Calu3 (cell line): ENCODE measurements at regions not wholly inside any gene's neighbourhood (a gene's known extent, or its start where the extent isn't known, plus 50 kb on each side); places are given as distances from the start of the nearest gene placed in this dataset.

Experiments used
- BruUV-seq: library from RNA; stranded (reverse); fragments of 400-500 nt; replicated peaks from 2 replicates; lab custom pipeline; 2021; lab: Mats Ljungman, UMichigan
- CTCF ChIA-PET: fragments of 300-600 bp; sonication (Branson Sonifier 250); formaldehyde crosslinking; loops from one replicate; lab custom pipeline; 2022; ENCODE audit warnings: antibody characterized with exemption; lab: Charles Lee
- DNase-seq: peaks from one replicate; pipeline ENCODE4 v3.0.0; 2022
- H3K27ac Mint-ChIP-seq: one replicate; pipeline ENCODE4 v1.8.0; 2022; ENCODE audit warnings: mixed read lengths; ENCODE audit not compliant: unreplicated experiment
- H3K27me3 Mint-ChIP-seq: one replicate; pipeline ENCODE4 v1.8.0; 2022; ENCODE audit warnings: mixed read lengths; ENCODE audit not compliant: unreplicated experiment
- H3K36me3 Mint-ChIP-seq: one replicate; pipeline ENCODE4 v1.8.0; 2022; ENCODE audit warnings: mild to moderate bottlenecking, moderate library complexity, mixed read lengths; ENCODE audit not compliant: insufficient read depth, unreplicated experiment
- H3K4me1 Mint-ChIP-seq: one replicate; pipeline ENCODE4 v1.8.0; 2022; ENCODE audit warnings: mild to moderate bottlenecking, low read depth, mixed read lengths; ENCODE audit not compliant: unreplicated experiment
- H3K4me3 Mint-ChIP-seq: one replicate; pipeline ENCODE4 v1.8.0; 2022; ENCODE audit warnings: mild to moderate bottlenecking, low read depth, moderate library complexity, mixed read lengths; ENCODE audit not compliant: unreplicated experiment
- H3K9me3 Mint-ChIP-seq: one replicate; pipeline ENCODE4 v1.8.0; 2022; ENCODE audit warnings: low read depth, mixed read lengths; ENCODE audit not compliant: unreplicated experiment
- intact Hi-C: fragments of 100-400 bp; cut with micrococcal nuclease; formaldehyde crosslinking; loops from one replicate; pipeline ENCODE4 v1.10.0; 2022; ENCODE audit not compliant: unreplicated experiment
- TF ChIP-seq, protein P1 (sequence below): fragments of 200-600 bp; IDR thresholded peaks from one replicate; pipeline ENCODE4 v1.8.0; 2022; ENCODE audit warnings: antibody characterized with exemption; ENCODE audit not compliant: unreplicated experiment

GRCh38 chr6:104402572-104402971 lies 457.1 kb downstream of the HACE1 start:
- intact Hi-C loops = no loop called here
- no peaks in the 10 kb centered on the region for H3K4me1 Mint-ChIP-seq
- CTCF ChIA-PET = no interaction called here
- TF ChIP-seq, protein P1, sequence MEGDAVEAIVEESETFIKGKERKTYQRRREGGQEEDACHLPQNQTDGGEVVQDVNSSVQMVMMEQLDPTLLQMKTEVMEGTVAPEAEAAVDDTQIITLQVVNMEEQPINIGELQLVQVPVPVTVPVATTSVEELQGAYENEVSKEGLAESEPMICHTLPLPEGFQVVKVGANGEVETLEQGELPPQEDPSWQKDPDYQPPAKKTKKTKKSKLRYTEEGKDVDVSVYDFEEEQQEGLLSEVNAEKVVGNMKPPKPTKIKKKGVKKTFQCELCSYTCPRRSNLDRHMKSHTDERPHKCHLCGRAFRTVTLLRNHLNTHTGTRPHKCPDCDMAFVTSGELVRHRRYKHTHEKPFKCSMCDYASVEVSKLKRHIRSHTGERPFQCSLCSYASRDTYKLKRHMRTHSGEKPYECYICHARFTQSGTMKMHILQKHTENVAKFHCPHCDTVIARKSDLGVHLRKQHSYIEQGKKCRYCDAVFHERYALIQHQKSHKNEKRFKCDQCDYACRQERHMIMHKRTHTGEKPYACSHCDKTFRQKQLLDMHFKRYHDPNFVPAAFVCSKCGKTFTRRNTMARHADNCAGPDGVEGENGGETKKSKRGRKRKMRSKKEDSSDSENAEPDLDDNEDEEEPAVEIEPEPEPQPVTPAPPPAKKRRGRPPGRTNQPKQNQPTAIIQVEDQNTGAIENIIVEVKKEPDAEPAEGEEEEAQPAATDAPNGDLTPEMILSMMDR = no peak
- DNase-seq = no peak
- H3K9me3 Mint-ChIP-seq = no peaks in the 10 kb centered on the region
- no TSS peak for BruUV-seq
- no peaks in the 10 kb centered on the region for H3K36me3 Mint-ChIP-seq
- no peaks in the 10 kb centered on the region for H3K27me3 Mint-ChIP-seq
- H3K4me3 Mint-ChIP-seq = no peak overlapping the region
- no peak overlapping the region for H3K27ac Mint-ChIP-seq

DNA sequence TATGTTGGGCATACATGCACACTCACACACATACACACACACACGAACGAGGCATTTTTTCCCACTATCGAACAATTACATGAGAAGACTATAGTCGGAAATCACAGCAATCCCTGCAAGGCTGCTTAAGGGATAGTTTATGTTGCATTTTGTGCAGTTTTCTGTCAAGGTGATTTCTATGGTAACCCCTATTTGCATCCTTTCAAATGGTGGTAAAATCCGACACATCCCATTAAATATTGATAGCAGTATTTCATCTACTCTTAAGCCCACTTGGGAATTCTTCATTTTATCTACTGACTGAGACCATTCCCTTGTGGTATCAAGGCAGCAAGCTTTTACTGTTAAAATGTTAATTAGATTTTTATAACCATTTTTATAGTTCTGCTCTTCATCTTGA lies 457.8 kb downstream of the HACE1 start:
- Mint-ChIP-seq H3K9me3 (no peaks in the 10 kb centered on the region), H3K36me3 (no peaks in the 10 kb centered on the region), H3K4me3 (no peak overlapping the region), H3K27ac (no peak overlapping the region), H3K27me3 (no peaks in the 10 kb centered on the region), H3K4me1 (no peaks in the 10 kb centered on the region)
- intact Hi-C loops = no loop called here
- BruUV-seq = no TSS peak
- no peak for DNase-seq
- CTCF ChIA-PET = no interaction called here
- TF ChIP-seq, protein P1 = no peak

- no peaks in the 10 kb centered on the region for H3K9me3 Mint-ChIP-seq
- intact Hi-C loops = no loop called here
- no peaks in the 10 kb centered on the region for H3K4me1 Mint-ChIP-seq
- TF ChIP-seq, protein P1 = no peak
- H3K4me3 Mint-ChIP-seq = no peak overlapping the region
- H3K36me3 Mint-ChIP-seq = no peaks in the 10 kb centered on the region
- CTCF ChIA-PET = no interaction called here
- no peak for DNase-seq
- H3K27ac Mint-ChIP-seq = no peak overlapping the region
- BruUV-seq = no TSS peak
- no peaks in the 10 kb centered on the region for H3K27me3 Mint-ChIP-seq
These were observed 458.9 kb downstream of the HACE1 start for GRCh38 chr6:104400844-104401243.

DNA sequence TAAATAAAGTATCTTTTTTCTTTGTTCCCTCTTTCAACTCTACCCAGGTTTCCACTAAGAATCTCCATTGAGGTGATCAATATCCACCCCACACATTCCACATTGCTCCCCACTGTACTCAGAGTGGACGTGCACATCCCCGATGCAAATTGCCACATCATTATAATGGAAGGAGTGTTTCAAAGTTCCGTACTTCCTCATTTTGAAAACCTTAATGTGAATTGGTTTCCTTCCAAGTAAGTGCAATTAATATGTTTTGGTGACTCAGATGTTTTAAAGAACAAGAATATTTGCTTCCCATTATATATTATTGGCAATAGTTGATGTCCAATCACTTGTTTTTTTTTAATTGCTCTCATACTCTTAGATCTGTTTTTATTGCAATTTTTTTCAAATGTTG lies 463.6 kb downstream of the HACE1 start:
- BruUV-seq = no TSS peak
- Mint-ChIP-seq H3K4me1 (no peaks in the 10 kb centered on the region), H3K27ac (no peak overlapping the region), H3K36me3 (no peaks in the 10 kb centered on the region), H3K27me3 (no peaks in the 10 kb centered on the region), H3K9me3 (no peaks in the 10 kb centered on the region), H3K4me3 (no peak overlapping the region)
- CTCF ChIA-PET = no interaction called here
- intact Hi-C loops = no loop called here
- no peak for DNase-seq
- TF ChIP-seq, protein P1 = no peak
